ENCODE measurements at regions not wholly inside any gene's neighbourhood (a gene's known extent, or its start where the extent isn't known, plus 50 kb on each side); places are given as distances from the start of the nearest gene placed in this dataset.

DNA sequence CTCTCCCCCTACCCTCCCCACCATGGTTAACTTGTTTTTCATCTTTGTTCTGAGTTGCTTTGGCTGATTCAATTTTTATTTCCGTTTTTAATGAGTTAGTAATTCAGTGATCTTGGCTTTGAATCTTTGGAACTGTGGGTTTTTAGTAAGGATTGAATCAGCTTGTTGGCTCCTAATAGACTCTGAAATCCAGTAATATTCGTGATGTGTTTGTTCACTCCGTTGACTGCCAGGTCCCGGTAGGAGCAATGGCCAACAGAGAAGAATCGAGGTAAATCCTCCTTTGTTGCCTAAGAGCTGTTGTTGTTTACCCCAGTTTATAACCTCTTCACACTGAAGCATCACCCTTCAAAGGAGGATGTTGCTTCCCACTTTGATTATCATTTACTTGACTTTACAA lies 92.7 kb downstream of the PCSK1 start:
- DNase-seq (ENCODE audit: low spot score) (no peak), FAIRE-seq (no peak)

- no peak for DNase-seq (ENCODE audit: low spot score)
- no peak for FAIRE-seq
Observed at GRCh38 chr5:96339862-96340261, 93.2 kb downstream of the PCSK1 start.

DNA sequence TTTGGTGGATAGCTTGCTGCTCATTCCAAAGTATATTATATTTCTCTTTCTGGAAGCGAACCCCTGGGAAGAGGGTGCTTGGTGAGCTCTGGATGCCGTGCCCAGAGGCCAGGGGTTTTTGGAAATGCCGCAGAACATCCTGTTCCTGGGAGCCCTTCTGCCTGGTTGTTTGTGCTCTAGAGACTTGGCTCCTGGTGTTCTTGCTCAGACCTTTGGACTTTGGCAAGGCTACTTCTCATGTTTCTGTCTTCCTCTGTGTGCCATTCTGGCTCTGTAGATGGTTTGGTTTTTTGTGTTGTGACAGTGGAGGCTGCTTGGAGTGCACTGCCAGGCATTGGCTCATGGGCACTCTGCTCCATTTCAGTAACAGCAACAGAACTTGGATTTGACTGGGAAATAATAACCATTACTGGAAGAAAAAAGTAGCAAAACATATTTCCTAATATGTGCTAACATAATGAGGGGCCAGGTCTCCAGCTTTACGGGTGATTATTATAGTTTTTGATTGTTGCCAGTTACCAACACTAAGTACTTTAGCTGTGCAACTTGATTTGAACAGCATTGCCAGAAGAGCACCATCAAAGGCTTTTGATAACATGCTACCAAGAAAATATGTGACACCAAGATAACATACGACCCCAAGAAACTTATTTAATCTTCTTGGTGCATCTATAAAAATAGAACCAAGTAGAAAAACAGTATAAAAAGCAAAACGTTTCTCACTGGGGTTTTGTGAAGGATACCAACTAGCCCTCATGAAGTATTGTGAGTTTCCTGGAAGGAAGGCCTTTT lies 94.2 kb downstream of the PCSK1 start:
- FAIRE-seq (no peak), DNase-seq (ENCODE audit: low spot score) (no peak)

GRCh38 chr5:96338091-96338490 lies 95.0 kb downstream of the PCSK1 start:
- FAIRE-seq (no peak), DNase-seq (ENCODE audit: low spot score) (no peak)

DNA sequence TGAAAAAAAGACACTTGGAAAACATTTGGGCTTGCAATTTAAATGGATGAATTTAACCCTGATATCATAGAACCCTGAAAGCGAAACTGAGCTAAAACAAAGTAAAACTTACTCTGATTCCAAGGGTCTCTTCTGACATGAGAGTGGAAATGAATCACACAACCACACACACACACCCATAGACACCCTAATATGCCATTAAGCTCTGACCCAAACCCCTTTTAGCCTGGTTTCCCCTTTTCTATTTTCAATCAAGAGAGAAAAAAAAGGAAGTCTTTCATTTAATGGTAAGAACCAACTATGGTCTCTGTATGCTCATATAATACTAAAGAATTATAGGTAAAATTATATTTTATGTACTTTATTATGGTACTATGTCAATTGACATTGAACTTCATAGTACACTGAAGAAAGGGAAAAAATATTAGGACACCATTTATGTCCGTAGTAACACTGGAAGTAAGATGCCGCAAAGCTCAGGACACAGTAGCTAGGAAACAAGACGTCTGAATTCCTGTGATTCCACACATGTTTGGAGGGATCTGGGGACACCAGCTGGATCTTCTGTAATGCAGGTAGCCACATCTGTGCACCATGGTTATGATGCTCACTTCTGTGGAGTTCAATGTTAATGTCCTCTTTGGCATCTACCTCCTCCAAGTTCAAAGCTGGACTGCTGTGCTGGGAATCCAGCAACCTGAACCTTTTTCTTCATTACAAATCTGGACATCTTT lies 95.8 kb downstream of the PCSK1 start:
- no peak for FAIRE-seq
- no peak for DNase-seq (ENCODE audit: low spot score)

DNA sequence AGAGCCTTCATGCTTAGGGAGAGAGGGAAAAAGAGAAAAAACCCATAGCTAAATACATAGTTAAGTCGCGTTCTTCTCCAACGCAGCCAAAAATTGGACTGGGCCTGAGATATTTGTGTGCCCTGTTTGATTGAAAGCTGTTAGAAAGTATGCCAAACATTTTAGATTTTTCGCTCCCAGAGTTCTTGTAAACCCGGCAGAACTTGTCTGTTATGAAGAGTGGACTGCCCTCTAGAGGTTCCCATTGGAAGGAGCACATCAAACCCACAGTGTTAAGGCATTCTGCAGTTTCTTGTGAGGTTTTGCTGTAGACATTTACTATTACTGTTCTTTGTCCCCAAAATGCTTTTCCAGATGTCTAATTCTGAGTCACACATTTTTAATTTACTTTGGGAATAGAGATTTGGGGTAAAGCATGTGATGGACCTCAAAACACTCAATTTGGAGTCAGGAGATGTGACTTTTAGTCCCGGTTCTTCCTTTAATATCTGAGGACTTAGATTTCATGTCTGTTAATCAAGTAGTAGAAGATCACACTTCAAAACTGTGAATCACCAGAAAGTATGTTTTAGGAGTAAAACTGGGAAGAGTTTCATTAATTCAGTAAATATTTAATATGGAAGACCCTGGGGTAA lies 96.6 kb downstream of the PCSK1 start:
- DNase-seq (ENCODE audit: low spot score), result peak; percentile 50
- peak; percentile 5 for FAIRE-seq

- FAIRE-seq, result no peak
- peak; percentile 17 for DNase-seq (ENCODE audit: low spot score)
Observed at GRCh38 chr5:96335873-96336272, 97.2 kb downstream of the PCSK1 start.

DNA sequence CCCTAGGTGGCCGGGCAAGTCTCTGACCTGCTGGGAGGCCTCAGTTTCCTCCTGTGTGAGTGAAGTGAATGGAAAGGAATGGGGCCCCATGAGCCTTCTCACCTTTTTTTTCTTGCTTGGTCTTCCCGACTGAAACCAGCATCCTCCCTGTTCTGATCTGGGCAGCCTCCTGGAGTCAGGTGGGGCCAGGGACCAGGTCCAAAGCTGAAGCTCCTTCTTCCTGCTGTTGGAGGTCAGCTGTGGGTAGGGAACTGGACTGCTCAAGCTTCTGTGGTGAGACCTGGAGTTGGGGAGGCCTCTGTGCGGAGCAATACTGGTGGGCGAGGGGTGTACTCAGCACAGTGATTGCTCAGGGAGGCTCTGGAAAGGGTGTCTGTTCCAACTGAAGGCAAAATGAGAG lies 99.7 kb downstream of the PCSK1 start:
- DNase-seq (ENCODE audit: low spot score) (no peak), FAIRE-seq (no peak)

DNA sequence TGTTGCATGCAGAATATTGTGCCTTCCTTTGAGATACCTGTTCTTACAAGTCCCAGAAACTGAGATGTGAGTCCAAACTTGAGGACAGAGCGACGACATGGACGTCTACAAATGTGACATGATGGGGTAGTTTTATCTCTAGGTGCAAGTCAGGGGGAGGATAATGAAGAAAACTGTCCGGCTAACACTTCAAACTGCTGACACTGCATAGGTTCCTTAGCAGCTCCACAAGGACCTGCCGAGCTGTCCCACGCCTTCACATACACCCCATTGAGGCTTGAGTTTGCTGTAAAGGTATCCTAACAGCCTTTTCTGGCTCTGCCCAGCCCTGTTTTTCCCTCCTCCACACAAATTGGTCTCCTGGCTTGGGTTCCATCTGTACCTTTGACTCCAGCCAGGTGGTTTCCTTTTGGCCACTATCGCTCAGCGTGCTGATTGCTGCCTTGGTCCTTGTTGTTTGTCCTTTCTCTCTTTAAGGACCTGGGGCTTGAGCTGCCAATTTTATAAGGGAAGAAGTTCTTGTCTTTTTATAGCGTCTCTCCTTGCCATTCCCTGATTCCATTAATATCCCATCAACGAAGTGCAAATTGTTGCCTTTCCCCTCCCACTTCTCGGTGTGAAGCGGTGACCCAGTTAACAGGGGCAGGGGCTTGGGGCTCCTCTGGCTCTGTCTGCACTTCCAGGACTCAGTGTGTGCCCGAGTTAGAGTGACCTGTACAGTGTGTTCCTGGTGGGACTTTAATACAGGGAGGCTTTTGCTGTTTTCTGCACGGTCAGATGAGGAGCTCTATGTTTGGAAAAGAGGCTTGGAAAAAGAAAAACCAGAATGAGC lies 100.3 kb downstream of the PCSK1 start:
- DNase-seq (ENCODE audit: low spot score) (no peak), FAIRE-seq (no peak)

- FAIRE-seq (no peak), DNase-seq (ENCODE audit: low spot score) (no peak)
Observed at GRCh38 chr5:96331681-96332361, 101.2 kb downstream of the PCSK1 start.

DNA sequence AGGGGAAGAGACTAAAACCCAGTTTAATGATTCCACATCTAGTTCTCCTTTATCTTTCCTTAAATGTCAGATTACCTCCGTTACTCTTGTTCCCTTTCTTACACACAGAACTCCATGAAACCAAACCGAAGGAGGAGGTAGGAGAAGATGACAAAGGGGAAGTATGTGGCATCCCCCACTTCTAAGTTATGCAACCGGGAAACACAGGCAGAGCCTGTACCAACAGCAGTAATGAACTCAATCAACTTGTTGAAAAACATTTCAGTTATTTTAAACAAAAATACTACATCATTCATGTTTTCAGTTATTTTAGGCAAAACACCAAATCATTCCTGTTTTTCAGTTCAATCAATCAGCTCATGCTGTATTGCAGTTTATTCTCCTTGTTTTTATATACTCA lies 101.8 kb downstream of the PCSK1 start:
- FAIRE-seq (no peak), DNase-seq (ENCODE audit: low spot score) (no peak)

GRCh38 chr5:96330530-96331140 lies 102.4 kb downstream of the PCSK1 start:
- FAIRE-seq (no peak), DNase-seq (ENCODE audit: low spot score) (no peak)

DNA sequence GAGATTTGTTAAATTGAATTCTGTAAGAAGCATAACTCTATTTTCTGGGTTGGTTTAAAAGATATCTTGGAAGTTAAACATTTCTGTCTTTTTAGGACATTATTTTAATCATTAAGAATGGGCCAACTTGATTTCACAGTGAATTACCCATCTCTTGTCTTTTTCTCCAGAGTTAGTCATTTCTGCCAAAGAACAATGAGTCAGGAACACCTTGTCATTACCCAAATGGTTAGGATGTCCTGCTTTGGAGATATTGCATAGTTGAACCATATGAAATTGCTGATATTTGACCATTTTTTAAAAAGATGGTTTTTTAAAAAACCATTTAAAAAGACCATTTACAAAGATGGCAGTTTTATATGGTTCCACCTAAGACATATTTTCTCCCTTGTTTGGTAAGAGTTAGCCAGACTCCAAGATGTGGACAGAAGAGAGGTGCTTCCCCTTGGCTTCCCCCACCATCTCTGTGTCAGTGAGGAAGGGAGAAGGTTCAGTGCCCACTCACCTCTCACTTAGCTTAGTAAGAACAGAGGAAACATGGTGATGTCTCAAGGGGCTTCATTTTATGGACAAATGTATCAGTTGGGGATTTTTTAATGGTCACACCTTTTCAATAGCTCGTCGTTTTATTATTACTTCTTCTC lies 103.0 kb downstream of the PCSK1 start:
- FAIRE-seq, result peak; percentile 54
- DNase-seq (ENCODE audit: low spot score), result no peak

DNA sequence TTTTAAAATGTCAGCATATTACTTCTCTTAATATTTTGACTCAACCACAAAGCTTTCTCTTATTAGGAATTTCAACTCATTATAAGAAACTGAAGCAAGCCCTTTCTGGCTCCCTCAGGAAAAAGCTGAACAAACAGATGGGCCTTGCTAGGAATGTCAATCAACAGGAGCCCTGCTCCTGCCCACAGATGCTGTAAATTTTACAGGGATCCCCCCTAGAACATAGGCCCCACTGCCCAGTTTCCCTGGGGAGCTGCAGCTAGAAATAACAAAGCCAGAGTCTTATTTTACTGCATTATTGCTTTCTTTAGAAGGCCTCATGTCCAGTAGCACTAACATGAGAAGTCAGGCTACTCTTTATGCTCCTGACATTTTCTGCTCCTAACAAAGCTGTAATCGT lies 103.8 kb downstream of the PCSK1 start:
- FAIRE-seq, result no peak
- DNase-seq (ENCODE audit: low spot score), result no peak

- DNase-seq (ENCODE audit: low spot score), result no peak
- no peak for FAIRE-seq
Observed at GRCh38 chr5:96327722-96328121, 105.3 kb downstream of the PCSK1 start.

DNA sequence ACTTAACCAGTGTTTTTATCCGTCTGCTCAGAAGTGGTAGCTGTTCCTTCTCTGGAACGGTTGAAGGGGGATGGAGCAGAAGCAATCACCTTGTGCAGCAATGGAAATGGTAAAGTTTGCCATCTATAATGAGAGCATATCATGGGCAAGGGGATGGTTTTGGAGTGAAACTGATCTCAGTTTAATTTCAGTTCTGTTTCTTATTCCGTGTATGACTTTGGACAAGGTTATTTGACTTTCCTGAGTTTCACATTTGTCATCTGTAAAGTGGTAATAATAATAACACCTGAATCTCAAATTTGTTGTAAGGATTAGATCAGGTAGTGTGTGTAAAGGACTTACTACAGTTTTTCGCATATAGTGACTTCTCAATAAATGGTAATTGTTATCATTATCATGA lies 106.1 kb downstream of the PCSK1 start:
- no peak for FAIRE-seq
- DNase-seq (ENCODE audit: low spot score), result no peak

DNA sequence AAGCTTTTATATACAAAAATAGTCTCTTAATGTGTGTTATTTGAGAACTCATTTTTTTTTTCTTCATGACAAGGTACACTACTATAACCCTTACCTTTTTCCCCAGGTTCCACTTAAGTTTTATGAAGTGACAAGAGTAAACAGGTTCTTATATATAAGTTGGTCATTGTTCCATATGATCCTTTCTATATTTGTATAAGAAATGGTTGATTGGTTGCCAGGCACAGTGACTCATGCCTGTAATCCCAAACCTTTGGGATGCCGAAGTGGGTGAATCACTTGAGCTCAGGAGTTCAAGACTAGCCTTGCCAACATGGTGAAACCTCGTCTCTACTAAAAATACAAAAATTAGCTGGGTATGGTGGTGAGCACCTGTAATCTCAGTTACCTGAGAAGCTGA lies 108.3 kb downstream of the PCSK1 start:
- no peak for FAIRE-seq
- peak; percentile 60 for DNase-seq (ENCODE audit: low spot score)

- DNase-seq (ENCODE audit: low spot score) (no peak), FAIRE-seq (no peak)
Observed at GRCh38 chr5:96322865-96323264, 110.2 kb downstream of the PCSK1 start.

- no peak for FAIRE-seq
Observed at GRCh38 chr5:96322217-96322616, 110.8 kb downstream of the PCSK1 start.

GRCh38 chr5:96321345-96321744 lies 111.7 kb downstream of the PCSK1 start:
- FAIRE-seq (no peak), DNase-seq (ENCODE audit: low spot score) (no peak)

More at GRCh38 chr5:96322217-96322616, 110.8 kb downstream of the PCSK1 start:
- no peak for DNase-seq (ENCODE audit: low spot score)

Measured in RCC 7860 (cell line).